ENCODE measurements at regions not wholly inside any gene's neighbourhood (a gene's known extent, or its start where the extent isn't known, plus 50 kb on each side); places are given as distances from the start of the nearest gene placed in this dataset.
"Not testable (repeated sequence)": the region's sequence is repeated elsewhere in the genome, so short reads cannot be mapped to it uniquely, and the experiment has no call there.

- no peak for DNase-seq
Measured at GRCh38 chr1:182331387-182331786, 60.2 kb downstream of the GLUL start.

- DNase-seq, result no peak
Measured at GRCh38 chr1:182330303-182330702, 61.3 kb downstream of the GLUL start.

GRCh38 chr1:182329471-182329870 is 62.1 kb downstream of the GLUL start:
- no peak for DNase-seq

GRCh38 chr1:182328591-182328990 is 63.0 kb downstream of the GLUL start:
- DNase-seq, result no peak

GRCh38 chr1:182325339-182325738 is 66.3 kb downstream of the GLUL start:
- DNase-seq, result no peak

- DNase-seq, result not testable (repeated sequence)
Measured at GRCh38 chr1:182321532-182321931, 70.1 kb downstream of the GLUL start.

GRCh38 chr1:182317611-182318161 is 73.9 kb downstream of the GLUL start:
- DNase-seq, result peak; percentile 96

GRCh38 chr1:182316454-182316853 is 75.1 kb downstream of the GLUL start:
- not testable (repeated sequence) for DNase-seq

- DNase-seq, result no peak
Measured at GRCh38 chr1:182315167-182315556, 76.4 kb downstream of the GLUL start.

- DNase-seq, result no peak
Measured at GRCh38 chr1:182309631-182310351, 81.8 kb downstream of the GLUL start.

- no peak for DNase-seq
Measured at GRCh38 chr1:182308826-182309225, 82.8 kb downstream of the GLUL start.

- not testable (repeated sequence) for DNase-seq
Measured at GRCh38 chr1:182307486-182307885, 84.1 kb downstream of the GLUL start.

GRCh38 chr1:182305861-182306260 is 85.7 kb downstream of the GLUL start:
- DNase-seq, result no peak

- no peak for DNase-seq
Measured at GRCh38 chr1:182304627-182305026, 87.0 kb downstream of the GLUL start.

- DNase-seq, result no peak
Measured at GRCh38 chr1:182304218-182304617, 87.4 kb downstream of the GLUL start.

GRCh38 chr1:182303778-182304177 is 87.8 kb downstream of the GLUL start:
- no peak for DNase-seq

- peak; percentile 84 for DNase-seq
Measured at GRCh38 chr1:182301467-182302198, 90.0 kb downstream of the GLUL start.

- DNase-seq, result no peak
Measured at GRCh38 chr1:182301026-182301436, 90.6 kb downstream of the GLUL start.

GRCh38 chr1:182299728-182300616 is 91.6 kb downstream of the GLUL start:
- DNase-seq, result peak; percentile 40

GRCh38 chr1:182299054-182299727 is 92.4 kb downstream of the GLUL start:
- not testable (repeated sequence) for DNase-seq

GRCh38 chr1:182297335-182297734 is 94.3 kb downstream of the GLUL start:
- no peak for DNase-seq

- no peak for DNase-seq
Measured at GRCh38 chr1:182295697-182296096, 95.9 kb downstream of the GLUL start.
